Natural killer cell (primary cell): ENCODE measurements at regions not wholly inside any gene's neighbourhood (a gene's known extent, or its start where the extent isn't known, plus 50 kb on each side); places are given as distances from the start of the nearest gene placed in this dataset.

Experiments
- ATAC-seq, 3 donors: fragments of 150-1000 bp in 2 of 3; fragments of 200-7000 bp in 1 of 3; cut with Tn5 transposase; 1 replicate in 1 of 3; 2 replicates in 2 of 3; pipeline ENCODE4 v1.10.0; 2021; ENCODE audit warnings: mild to moderate bottlenecking in 2 of 3, moderate library complexity in 2 of 3
- DNase-seq, 2 donors: peaks; one replicate each; pipeline versions ENCODE4 v3.0.0 to v3.0.0-alpha.2; 2013 to 2021; ENCODE audit warnings: mixed read lengths in 1 of 2
- H3K27ac ChIP-seq: one replicate; pipeline ENCODE4 v1.5.1; 2013; ENCODE audit warnings: mild to moderate bottlenecking, low read length
- H3K27me3 ChIP-seq: one replicate; pipeline ENCODE4 v1.6.1; 2013; ENCODE audit warnings: low read length; ENCODE audit not compliant: control insufficient read depth, insufficient read depth
- H3K36me3 ChIP-seq: one replicate; pipeline ENCODE4 v1.6.1; 2013; ENCODE audit warnings: low read length; ENCODE audit not compliant: control insufficient read depth, insufficient read depth
- H3K4me1 ChIP-seq: one replicate; pipeline ENCODE4 v1.6.1; 2013; ENCODE audit warnings: low read length; ENCODE audit not compliant: control insufficient read depth, insufficient read depth
- H3K4me3 ChIP-seq: one replicate; pipeline ENCODE4 v1.5.1; 2013; ENCODE audit warnings: low read length
- H3K9me3 ChIP-seq: one replicate; pipeline ENCODE4 v1.6.1; 2013; ENCODE audit warnings: low read length; ENCODE audit not compliant: control insufficient read depth, insufficient read depth
- H3K27ac Mint-ChIP-seq, 2 donors: one replicate each; pipeline ENCODE4 v1.8.0; 2022; ENCODE audit warnings: mild to moderate bottlenecking in 2 of 2, mixed read lengths in 2 of 2, moderate library complexity in 1 of 2
- H3K27me3 Mint-ChIP-seq, 2 donors: one replicate each; pipeline ENCODE4 v1.8.0; 2022; ENCODE audit warnings: low read depth in 2 of 2, mixed read lengths in 2 of 2
- H3K36me3 Mint-ChIP-seq: one replicate; pipeline ENCODE4 v1.8.0; 2022; ENCODE audit warnings: mixed read lengths
- H3K4me1 Mint-ChIP-seq, 2 donors: one replicate each; pipeline ENCODE4 v1.8.0; 2022; ENCODE audit warnings: mixed read lengths in 2 of 2
- H3K4me3 Mint-ChIP-seq: one replicate; pipeline ENCODE4 v1.8.0; 2022; ENCODE audit warnings: mild to moderate bottlenecking, moderate library complexity, mixed read lengths
- H3K9me3 Mint-ChIP-seq, 2 donors: one replicate each; pipeline ENCODE4 v1.8.0; 2022; ENCODE audit warnings: mixed read lengths in 2 of 2
- CTCF ChIP-seq: fragments of 200-600 bp; IDR thresholded peaks from one replicate; pipeline ENCODE4 v1.8.0; 2022; ENCODE audit warnings: antibody characterized with exemption
- WGBS: methylation state at CpG from one replicate; pipeline ENCODE4 v1.1.7; 2013; ENCODE audit warnings: missing lambda C conversion rate; ENCODE audit not compliant: insufficient coverage; 5-methylcytosine and 5-hydroxymethylcytosine counted together
- intact Hi-C: fragments of 100-400 bp; cut with micrococcal nuclease; formaldehyde crosslinking; loops from one replicate; pipeline ENCODE4 v1.14.2; 2022

GRCh38 chr2:60025496-60025895, 528.0 kb downstream of the BCL11A start:
- Histone ChIP-seq H3K27ac (no peak overlapping the region), H3K4me3 (no peak overlapping the region), H3K9me3 (no peaks in the 10 kb centered on the region), H3K4me1 (no peaks in the 10 kb centered on the region), H3K36me3 (no peaks in the 10 kb centered on the region), H3K27me3 (no peaks in the 10 kb centered on the region)
- Mint-ChIP-seq H3K27me3 (peaks cover 0 to 3% of the 10 kb centered on the region in 2 donors), H3K4me3 (no peak overlapping the region), H3K4me1 (no peaks in the 10 kb centered on the region), H3K27ac (no peak overlapping the region), H3K9me3 (peaks cover 0 to 3% of the 10 kb centered on the region in 2 donors), H3K36me3 (no peaks in the 10 kb centered on the region)
- 76% methylated on average over 2 of the region's 2 CpGs for WGBS
- ATAC-seq = no peak
- TF ChIP-seq CTCF = no peak
- DNase-seq = no peak
- intact Hi-C loops = no loop called here

GRCh38 chr2:60023256-60023985, 530.0 kb downstream of the BCL11A start:
- H3K9me3 Mint-ChIP-seq = no peaks in the 10 kb centered on the region
- Histone ChIP-seq H3K36me3 (no peaks in the 10 kb centered on the region), H3K4me3 (no peak overlapping the region), H3K27ac (no peak overlapping the region), H3K4me1 (no peaks in the 10 kb centered on the region), H3K27me3 (no peaks in the 10 kb centered on the region), H3K9me3 (peaks cover 2% of the 10 kb centered on the region)
- H3K4me1 Mint-ChIP-seq = no peaks in the 10 kb centered on the region
- no peak overlapping the region for H3K4me3 Mint-ChIP-seq
- peaks cover 0 to 3% of the 10 kb centered on the region in 2 donors for H3K27me3 Mint-ChIP-seq
- ATAC-seq = no peak
- intact Hi-C loops = no loop called here
- 81% methylated on average over 4 of the region's 5 CpGs for WGBS
- no peak for TF ChIP-seq CTCF
- no peak overlapping the region for H3K27ac Mint-ChIP-seq
- H3K36me3 Mint-ChIP-seq = peaks cover 8% of the 10 kb centered on the region
- DNase-seq = no peak

DNA sequence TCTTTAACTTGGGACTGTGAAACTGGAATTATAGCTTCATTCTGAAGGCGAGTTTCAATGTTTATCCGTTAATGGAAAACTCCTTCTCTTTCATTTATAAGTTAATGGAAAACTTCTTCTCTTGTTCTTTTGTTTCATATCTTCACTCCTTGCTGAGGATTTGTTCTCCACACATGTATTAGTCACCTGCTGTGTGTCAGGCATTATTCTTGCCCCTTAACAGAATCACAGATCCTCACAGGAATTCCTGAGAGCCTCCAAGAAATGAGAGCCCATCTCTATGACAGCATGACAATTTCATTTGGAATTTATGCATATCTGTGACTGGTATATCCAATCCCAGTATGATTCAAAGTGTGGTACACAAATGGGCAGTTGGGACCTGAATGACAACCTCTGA, 545.8 kb downstream of the BCL11A start:
- no peaks in the 10 kb centered on the region for H3K9me3 ChIP-seq
- intact Hi-C loops = no loop called here
- no peaks in the 10 kb centered on the region for H3K36me3 ChIP-seq
- no peak overlapping the region for H3K4me3 ChIP-seq
- no peak overlapping the region for H3K27ac Mint-ChIP-seq
- 100% methylated on average over 2 of the region's 2 CpGs for WGBS
- ATAC-seq (no peak), DNase-seq (no peak)
- no peaks in the 10 kb centered on the region for H3K27me3 Mint-ChIP-seq
- H3K4me3 Mint-ChIP-seq = no peak overlapping the region
- no peak for TF ChIP-seq CTCF
- no peaks in the 10 kb centered on the region for H3K36me3 Mint-ChIP-seq
- H3K9me3 Mint-ChIP-seq = no peaks in the 10 kb centered on the region
- no peaks in the 10 kb centered on the region for H3K4me1 Mint-ChIP-seq
- H3K27me3 ChIP-seq = no peaks in the 10 kb centered on the region
- H3K27ac ChIP-seq = no peak overlapping the region
- H3K4me1 ChIP-seq = no peaks in the 10 kb centered on the region

DNA sequence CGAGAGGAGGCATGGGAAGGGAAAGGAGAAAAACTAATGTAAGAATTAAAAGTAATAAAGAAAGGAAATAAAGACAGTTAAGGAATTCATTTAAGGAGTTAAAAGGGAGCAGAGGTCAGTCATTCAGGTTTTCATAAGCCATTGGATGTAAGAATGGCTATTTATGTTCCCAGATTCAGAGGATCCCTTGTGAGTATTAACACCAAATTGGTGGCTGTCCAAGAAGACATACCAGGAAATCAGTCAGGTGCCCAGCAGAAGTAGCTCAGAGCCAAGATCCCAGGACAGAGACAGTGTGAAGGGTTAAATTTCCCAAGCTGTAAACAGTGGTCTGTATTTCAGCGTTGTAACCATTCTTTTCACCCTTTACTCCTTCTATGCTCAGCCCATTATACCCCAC, 550.4 kb downstream of the BCL11A start:
- ATAC-seq (no peak), DNase-seq (no peak)
- Histone ChIP-seq H3K4me1 (no peaks in the 10 kb centered on the region), H3K27ac (no peak overlapping the region), H3K36me3 (no peaks in the 10 kb centered on the region), H3K27me3 (no peaks in the 10 kb centered on the region), H3K9me3 (no peaks in the 10 kb centered on the region), H3K4me3 (no peak overlapping the region)
- Mint-ChIP-seq H3K27me3 (no peaks in the 10 kb centered on the region), H3K36me3 (no peaks in the 10 kb centered on the region), H3K4me3 (no peak overlapping the region), H3K27ac (no peak overlapping the region), H3K9me3 (no peaks in the 10 kb centered on the region), H3K4me1 (no peaks in the 10 kb centered on the region)
- intact Hi-C loops = no loop called here
- WGBS = 89% methylated on average over 2 of the region's 2 CpGs
- TF ChIP-seq CTCF = no peak
